AG09309 (cell line): ENCODE measurements at regions not wholly inside any gene's neighbourhood (a gene's known extent, or its start where the extent isn't known, plus 50 kb on each side); places are given as distances from the start of the nearest gene placed in this dataset.

ENCODE experiments used
- DNase-seq: peaks from one replicate; pipeline ENCODE4 v3.0.0-alpha.2; 2010; ENCODE audit warnings: low read depth
- H3K4me3 ChIP-seq: 2 replicates; pipeline ENCODE4 v1.5.1; 2011; ENCODE audit warnings: mild to moderate bottlenecking, low read depth, low read length, moderate library complexity; ENCODE audit not compliant: control insufficient read depth
- TF ChIP-seq, protein P1 (sequence below): IDR thresholded peaks from 2 replicates; pipeline ENCODE4 v1.5.1; 2011; ENCODE audit warnings: mild to moderate bottlenecking, low read depth, low read length, inconsistent platforms; ENCODE audit not compliant: insufficient read depth, control insufficient read depth; ENCODE audit errors: missing control alignments

DNA sequence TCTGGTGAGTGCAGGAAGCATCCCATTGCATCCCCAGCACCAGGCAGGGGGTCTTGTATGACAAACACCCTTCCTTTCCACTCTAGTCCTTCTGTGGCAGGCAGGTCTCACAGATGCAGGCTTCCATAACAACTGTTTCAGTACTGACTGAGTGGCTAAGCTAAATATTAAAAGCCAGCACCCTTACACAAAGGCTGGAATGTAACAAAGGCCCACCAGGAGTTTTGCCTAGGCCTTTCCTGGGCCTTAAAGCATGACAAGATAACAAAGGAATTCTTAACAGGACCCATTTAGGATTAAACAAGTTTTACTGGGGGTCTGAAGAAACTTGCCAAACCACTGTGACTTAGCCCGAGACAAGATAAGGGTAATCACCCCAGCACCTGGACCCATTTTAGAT, 228.9 kb upstream of the RPL38 start:
- no peak for DNase-seq
- TF ChIP-seq, protein P1, sequence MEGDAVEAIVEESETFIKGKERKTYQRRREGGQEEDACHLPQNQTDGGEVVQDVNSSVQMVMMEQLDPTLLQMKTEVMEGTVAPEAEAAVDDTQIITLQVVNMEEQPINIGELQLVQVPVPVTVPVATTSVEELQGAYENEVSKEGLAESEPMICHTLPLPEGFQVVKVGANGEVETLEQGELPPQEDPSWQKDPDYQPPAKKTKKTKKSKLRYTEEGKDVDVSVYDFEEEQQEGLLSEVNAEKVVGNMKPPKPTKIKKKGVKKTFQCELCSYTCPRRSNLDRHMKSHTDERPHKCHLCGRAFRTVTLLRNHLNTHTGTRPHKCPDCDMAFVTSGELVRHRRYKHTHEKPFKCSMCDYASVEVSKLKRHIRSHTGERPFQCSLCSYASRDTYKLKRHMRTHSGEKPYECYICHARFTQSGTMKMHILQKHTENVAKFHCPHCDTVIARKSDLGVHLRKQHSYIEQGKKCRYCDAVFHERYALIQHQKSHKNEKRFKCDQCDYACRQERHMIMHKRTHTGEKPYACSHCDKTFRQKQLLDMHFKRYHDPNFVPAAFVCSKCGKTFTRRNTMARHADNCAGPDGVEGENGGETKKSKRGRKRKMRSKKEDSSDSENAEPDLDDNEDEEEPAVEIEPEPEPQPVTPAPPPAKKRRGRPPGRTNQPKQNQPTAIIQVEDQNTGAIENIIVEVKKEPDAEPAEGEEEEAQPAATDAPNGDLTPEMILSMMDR: no peak
- H3K4me3 ChIP-seq: no peak overlapping the region

DNA sequence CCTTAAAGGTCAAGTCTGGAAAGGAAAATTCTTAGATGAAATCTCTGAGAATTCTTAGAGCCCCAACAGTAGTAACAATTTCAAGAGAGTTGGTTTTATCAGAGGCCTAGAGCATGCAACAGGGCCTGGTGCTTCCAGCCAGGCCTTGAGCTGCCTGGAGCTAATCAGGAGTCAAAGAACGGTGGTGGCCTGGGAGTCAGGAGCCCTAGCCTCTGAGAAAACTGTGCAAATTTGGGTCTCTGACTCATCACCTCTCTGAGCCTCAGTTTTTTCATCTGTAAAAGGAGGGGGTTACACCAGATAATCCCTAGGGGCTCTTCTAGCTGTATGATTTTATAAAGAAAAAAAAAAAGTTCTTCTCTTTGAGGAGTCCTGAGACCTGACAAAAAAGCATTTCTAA, 227.3 kb upstream of the RPL38 start:
- H3K4me3 ChIP-seq: no peak overlapping the region
- DNase-seq: no peak
- TF ChIP-seq, protein P1: no peak

DNA sequence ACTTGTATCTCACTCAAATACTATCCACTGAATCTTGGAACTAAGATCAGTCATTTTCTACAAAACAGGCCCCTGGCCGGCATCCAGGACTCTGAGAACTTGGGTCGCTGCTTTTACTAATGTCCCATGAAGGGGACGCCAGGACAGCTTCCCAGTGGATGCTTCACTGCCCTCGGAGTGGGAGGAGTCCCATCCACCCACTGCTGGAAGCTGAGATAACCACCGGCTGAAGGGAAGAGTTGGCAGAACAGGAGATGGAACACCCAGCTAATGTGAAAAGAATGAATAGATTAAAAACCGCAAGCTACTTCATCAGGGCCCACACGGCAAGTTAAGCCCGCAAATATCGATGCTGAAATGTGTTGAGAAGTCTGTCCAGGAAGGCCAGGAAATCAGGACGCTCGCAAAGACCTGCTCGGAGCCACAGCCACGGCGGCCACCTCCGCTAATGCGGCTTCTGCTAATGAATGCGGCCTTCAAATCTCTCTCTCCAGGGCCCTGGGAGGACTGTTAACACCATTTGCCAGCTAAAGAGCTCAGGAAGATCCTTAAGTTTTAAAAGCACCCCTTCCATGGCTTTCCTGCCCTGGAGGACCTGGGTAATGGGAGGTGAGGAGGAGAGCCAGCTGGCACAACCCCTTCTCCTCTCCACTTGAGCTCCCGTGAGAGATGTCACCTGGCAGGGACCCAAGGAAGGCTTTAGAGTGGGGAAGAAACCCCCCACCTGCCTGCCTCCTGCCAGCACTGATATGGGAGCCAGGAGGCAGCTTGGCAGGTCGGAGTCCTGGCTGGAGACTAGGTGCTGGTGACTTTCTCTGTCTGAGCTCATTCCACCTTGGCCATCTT, 226.6 kb upstream of the RPL38 start:
- no peak overlapping the region for H3K4me3 ChIP-seq
- no peak for DNase-seq
- TF ChIP-seq, protein P1: no peak

DNA sequence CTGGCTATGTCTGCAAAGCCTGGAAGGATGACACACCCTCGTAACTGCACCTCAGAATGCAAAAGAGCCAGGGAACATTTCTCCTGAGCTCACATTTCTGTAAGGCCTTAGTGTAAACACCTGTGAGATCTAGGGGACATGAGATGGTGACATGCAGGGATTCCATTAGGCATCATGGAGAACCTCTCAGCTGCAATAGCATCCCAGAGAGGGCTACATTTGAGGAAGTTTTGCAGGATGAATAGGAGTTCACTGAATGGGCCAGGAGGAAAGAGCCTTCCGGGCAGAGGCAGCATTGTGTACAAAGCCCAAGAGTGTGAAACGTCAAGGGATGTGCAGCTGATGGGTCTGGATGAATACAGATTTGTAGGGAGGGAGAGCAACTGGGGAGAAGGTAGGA, 223.0 kb upstream of the RPL38 start:
- TF ChIP-seq, protein P1: no peak
- no peak overlapping the region for H3K4me3 ChIP-seq
- no peak for DNase-seq

DNA sequence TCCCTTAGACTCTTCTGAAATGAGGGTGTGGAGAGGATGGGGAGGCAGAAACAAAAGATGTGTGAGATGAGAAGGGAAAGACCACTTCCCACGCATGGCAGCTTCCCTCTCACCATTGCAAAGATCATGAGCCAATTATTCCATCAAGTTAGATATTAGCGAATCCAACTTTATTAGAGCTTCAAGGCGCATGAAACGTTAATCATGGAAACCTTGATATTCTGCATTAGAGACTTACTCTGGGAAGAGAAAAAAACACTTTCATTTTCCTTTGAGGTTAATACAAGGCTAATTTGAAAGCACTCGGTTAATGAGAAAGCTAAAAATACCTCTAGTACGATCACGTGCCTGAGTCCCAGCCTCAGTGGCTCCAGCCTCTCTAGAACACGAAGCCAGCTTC, 220.6 kb upstream of the RPL38 start:
- TF ChIP-seq, protein P1: no peak
- no peak overlapping the region for H3K4me3 ChIP-seq
- no peak for DNase-seq

DNA sequence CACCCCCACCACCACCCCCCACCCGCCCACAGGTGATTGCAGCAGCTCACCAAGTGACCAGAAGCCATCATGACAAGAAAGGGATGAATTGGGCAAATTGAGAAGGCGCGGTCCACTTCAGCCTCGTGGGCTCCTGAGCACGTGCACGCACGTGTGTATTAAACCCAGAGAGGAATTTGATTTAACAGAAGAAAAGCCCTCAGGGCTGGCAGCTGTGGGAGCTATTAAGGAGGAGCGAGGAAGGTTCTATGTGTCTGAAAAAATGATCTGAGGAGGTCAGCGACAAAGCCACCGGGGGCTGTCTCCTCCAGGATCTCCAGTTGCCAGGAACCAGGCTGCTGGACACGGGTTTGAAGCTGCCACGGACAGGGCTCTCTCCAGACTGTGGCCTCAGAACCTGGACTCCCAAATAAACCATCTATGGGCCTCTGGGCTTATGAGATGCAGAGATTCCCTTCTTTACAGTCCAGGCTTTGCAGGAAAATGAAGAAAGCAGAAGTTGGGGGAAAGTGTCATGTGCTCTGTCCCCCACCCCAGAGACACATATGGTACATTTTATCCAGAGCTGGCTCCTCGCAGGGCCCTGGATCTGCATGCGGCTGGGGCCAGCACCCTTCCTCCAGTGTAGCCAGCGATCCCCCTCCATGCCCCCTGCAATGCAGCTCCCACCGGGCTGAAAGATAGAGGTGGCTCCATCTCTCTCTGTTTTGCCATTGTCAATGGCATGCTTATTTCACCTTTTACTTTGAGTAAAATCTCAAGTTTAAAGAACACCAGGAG, 219.7 kb upstream of the RPL38 start:
- TF ChIP-seq, protein P1: no peak
- no peak for DNase-seq

More for the DNA sequence above, 219.7 kb upstream of the RPL38 start:
- H3K4me3 ChIP-seq: no peak overlapping the region
